Panc1 (cell line): ENCODE measurements at regions not wholly inside any gene's neighbourhood (a gene's known extent, or its start where the extent isn't known, plus 50 kb on each side); places are given as distances from the start of the nearest gene placed in this dataset.

ENCODE experiments used
- POLR2AphosphoS5 ChIP-seq: IDR thresholded peaks from 2 replicates; pipeline ENCODE4 v1.6.1; 2012; ENCODE audit warnings: mild to moderate bottlenecking, low read depth, low read length, moderate library complexity
- TF ChIP-seq, protein P1 (sequence below): fragments of 450-650 bp; IDR thresholded peaks from 2 replicates; pipeline ENCODE4 v1.5.1; 2017; ENCODE audit warnings: mild to moderate bottlenecking

DNA sequence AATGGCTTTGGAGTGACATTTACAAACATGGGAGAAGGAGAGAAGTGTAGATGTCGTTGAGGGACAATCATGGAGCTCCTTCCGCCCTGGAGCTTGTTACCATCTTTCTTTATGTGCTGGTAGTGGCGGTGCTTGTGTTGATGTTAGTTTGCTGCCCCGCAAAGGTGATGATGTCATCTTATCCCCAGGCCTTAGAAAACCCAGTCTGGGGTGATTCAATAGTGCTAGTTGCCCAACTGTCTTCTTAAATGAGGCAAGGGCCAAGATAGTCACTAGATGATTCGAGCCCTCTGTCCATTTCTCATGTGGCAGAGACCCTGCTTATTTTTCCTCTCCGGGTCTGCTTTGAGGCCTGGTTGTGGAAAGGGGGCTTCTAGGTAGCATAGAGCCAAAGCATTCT, 277.4 kb downstream of the CCSER2 start:
- TF ChIP-seq, protein P1, sequence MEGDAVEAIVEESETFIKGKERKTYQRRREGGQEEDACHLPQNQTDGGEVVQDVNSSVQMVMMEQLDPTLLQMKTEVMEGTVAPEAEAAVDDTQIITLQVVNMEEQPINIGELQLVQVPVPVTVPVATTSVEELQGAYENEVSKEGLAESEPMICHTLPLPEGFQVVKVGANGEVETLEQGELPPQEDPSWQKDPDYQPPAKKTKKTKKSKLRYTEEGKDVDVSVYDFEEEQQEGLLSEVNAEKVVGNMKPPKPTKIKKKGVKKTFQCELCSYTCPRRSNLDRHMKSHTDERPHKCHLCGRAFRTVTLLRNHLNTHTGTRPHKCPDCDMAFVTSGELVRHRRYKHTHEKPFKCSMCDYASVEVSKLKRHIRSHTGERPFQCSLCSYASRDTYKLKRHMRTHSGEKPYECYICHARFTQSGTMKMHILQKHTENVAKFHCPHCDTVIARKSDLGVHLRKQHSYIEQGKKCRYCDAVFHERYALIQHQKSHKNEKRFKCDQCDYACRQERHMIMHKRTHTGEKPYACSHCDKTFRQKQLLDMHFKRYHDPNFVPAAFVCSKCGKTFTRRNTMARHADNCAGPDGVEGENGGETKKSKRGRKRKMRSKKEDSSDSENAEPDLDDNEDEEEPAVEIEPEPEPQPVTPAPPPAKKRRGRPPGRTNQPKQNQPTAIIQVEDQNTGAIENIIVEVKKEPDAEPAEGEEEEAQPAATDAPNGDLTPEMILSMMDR = no peak
- no peak for TF ChIP-seq POLR2AphosphoS5
